ENCODE measurements at regions not wholly inside any gene's neighbourhood (a gene's known extent, or its start where the extent isn't known, plus 50 kb on each side); places are given as distances from the start of the nearest gene placed in this dataset.
A peak's percentile ranks its signal among the peaks of the same experiment; 100 is the strongest.

DNA sequence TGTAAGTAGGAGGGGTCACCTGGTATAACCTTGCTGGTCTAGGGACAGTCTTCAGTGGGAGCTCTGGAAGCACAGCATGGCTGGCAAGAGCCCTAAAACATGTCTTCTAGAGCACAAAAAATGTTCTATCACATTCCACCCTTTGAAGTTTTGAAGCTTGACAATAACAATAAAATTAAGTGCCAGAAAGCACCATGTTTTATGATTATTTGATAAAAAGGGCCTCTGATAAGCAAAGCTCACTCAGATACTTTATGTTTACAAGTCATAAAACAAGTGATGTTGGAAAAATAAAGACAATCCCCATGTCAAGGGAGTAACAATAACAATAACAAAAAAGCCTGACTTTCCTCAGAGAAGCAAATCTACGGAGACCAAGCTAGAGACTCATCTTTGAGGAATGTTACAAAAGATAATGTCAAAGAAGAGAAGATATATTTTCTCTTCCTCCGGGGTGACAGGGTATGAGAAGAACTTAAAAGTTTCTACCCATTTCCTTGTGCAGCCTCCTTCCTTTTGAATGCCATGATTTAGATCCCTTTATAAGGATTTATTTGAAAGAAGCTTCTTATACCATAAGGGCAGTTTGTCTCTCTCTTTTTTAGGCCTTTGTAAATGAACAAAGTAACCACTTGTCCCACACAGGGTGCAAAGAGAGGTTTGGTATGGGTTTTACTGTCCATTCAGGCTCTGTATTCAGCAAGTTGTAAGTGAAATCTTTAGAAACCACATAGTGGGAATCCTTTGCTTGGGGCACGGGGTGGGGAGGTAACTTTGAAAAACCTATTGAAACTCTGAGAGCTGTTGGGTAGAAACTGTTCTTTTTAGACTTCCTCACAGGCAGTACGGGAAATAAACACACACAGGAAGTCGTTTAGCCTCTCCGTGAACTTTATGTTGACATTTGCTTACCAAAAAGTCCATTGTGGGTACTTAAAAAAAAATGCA is 109.6 kb upstream of the RBMS3 start:
- H3K27ac ChIP-seq (ENCODE audit: low read depth), result no peak overlapping the region
- Mint-ChIP-seq H3K36me3 (ENCODE audit: low read depth) (no peaks in the 10 kb centered on the region; the same call in 2 of the 3 replicates), H3K4me1 (peaks cover 19% of the 10 kb centered on the region), H3K9me3 (no peaks in the 10 kb centered on the region; the same call in 2 of the 3 replicates), H3K4me3 (no peak overlapping the region), H3K27ac (peak overlapping the region; percentile 34; the same call in 1 of the 2 replicates), H3K27me3 (ENCODE audit: insufficient read depth, low read depth, poor library complexity) (no peaks in the 10 kb centered on the region)
- no peaks in the 10 kb centered on the region for H3K9me2 ChIP-seq (ENCODE audit: insufficient read depth)
- no peaks in the 10 kb centered on the region for H3F3A ChIP-seq (replicated peaks; ENCODE audit: low read depth)
- H3K79me2 ChIP-seq (replicated peaks; ENCODE audit: insufficient read depth), result no peaks in the 10 kb centered on the region
- H3K36me3 ChIP-seq (ENCODE audit: insufficient read depth), result no peaks in the 10 kb centered on the region
- no peaks in the 10 kb centered on the region for H4K20me1 ChIP-seq (replicated peaks; ENCODE audit: insufficient read depth)
- ATAC-seq (no peak), DNase-seq (ENCODE audit: low spot score) (no peak)
- TF ChIP-seq ZNF114 (CRISPR knock-in tag; IDR thresholded peaks at IDR 0.05) (no peak), EZH2 (IDR thresholded peaks at IDR 0.05; ENCODE audit: low read depth, unreplicated experiment) (no peak), NANOG (IDR thresholded peaks at IDR 0.05; ENCODE audit: borderline replicate concordance) (no peak), EZH2phosphoT487 (IDR thresholded peaks at IDR 0.05; ENCODE audit: unreplicated experiment) (no peak), ZNF331 (CRISPR knock-in tag; IDR thresholded peaks at IDR 0.05; ENCODE audit: low read depth) (no peak), POLR2AphosphoS5 (IDR thresholded peaks at IDR 0.05; ENCODE audit: low read depth) (no peak), STAT1 (IDR thresholded peaks at IDR 0.05; ENCODE audit: unreplicated experiment) (no peak)
- TF ChIP-seq, protein P1, sequence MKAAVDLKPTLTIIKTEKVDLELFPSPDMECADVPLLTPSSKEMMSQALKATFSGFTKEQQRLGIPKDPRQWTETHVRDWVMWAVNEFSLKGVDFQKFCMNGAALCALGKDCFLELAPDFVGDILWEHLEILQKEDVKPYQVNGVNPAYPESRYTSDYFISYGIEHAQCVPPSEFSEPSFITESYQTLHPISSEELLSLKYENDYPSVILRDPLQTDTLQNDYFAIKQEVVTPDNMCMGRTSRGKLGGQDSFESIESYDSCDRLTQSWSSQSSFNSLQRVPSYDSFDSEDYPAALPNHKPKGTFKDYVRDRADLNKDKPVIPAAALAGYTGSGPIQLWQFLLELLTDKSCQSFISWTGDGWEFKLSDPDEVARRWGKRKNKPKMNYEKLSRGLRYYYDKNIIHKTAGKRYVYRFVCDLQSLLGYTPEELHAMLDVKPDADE (IDR thresholded peaks at IDR 0.05), result no peak
- TF ChIP-seq, protein P2, sequence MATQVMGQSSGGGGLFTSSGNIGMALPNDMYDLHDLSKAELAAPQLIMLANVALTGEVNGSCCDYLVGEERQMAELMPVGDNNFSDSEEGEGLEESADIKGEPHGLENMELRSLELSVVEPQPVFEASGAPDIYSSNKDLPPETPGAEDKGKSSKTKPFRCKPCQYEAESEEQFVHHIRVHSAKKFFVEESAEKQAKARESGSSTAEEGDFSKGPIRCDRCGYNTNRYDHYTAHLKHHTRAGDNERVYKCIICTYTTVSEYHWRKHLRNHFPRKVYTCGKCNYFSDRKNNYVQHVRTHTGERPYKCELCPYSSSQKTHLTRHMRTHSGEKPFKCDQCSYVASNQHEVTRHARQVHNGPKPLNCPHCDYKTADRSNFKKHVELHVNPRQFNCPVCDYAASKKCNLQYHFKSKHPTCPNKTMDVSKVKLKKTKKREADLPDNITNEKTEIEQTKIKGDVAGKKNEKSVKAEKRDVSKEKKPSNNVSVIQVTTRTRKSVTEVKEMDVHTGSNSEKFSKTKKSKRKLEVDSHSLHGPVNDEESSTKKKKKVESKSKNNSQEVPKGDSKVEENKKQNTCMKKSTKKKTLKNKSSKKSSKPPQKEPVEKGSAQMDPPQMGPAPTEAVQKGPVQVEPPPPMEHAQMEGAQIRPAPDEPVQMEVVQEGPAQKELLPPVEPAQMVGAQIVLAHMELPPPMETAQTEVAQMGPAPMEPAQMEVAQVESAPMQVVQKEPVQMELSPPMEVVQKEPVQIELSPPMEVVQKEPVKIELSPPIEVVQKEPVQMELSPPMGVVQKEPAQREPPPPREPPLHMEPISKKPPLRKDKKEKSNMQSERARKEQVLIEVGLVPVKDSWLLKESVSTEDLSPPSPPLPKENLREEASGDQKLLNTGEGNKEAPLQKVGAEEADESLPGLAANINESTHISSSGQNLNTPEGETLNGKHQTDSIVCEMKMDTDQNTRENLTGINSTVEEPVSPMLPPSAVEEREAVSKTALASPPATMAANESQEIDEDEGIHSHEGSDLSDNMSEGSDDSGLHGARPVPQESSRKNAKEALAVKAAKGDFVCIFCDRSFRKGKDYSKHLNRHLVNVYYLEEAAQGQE (IDR thresholded peaks at IDR 0.05; ENCODE audit: unreplicated experiment), result no peak
- TF ChIP-seq, protein P3, sequence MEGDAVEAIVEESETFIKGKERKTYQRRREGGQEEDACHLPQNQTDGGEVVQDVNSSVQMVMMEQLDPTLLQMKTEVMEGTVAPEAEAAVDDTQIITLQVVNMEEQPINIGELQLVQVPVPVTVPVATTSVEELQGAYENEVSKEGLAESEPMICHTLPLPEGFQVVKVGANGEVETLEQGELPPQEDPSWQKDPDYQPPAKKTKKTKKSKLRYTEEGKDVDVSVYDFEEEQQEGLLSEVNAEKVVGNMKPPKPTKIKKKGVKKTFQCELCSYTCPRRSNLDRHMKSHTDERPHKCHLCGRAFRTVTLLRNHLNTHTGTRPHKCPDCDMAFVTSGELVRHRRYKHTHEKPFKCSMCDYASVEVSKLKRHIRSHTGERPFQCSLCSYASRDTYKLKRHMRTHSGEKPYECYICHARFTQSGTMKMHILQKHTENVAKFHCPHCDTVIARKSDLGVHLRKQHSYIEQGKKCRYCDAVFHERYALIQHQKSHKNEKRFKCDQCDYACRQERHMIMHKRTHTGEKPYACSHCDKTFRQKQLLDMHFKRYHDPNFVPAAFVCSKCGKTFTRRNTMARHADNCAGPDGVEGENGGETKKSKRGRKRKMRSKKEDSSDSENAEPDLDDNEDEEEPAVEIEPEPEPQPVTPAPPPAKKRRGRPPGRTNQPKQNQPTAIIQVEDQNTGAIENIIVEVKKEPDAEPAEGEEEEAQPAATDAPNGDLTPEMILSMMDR (conservative IDR thresholded peaks at IDR 0.05; ENCODE audit: low read depth in 2 of 2), result no peak
- 0 out of 2 replicates have a peak overlapping the region, but pooled peaks have one; percentile 24 for H2AFZ ChIP-seq
- no peak overlapping the region for H3K4me3 ChIP-seq
- H3K4me1 ChIP-seq (ENCODE audit: insufficient read depth), result peaks cover 25% of the 10 kb centered on the region; the same call in 1 of the 2 replicates
- no peaks in the 10 kb centered on the region for H3K27me3 ChIP-seq (ENCODE audit: insufficient read depth)
- no peak overlapping the region for H3K4me2 ChIP-seq
